Fibroblast of skin of left quadriceps (primary cell): ENCODE measurements at regions not wholly inside any gene's neighbourhood (a gene's known extent, or its start where the extent isn't known, plus 50 kb on each side); places are given as distances from the start of the nearest gene placed in this dataset.
A peak's percentile ranks its signal among the peaks of the same experiment; 100 is the strongest.

Source experiments
- DNase-seq, 2 experiments: peaks; one replicate each; pipeline ENCODE4 v3.0.0-alpha.2; 2013; ENCODE audit warnings: low read depth in 2 of 2

DNA sequence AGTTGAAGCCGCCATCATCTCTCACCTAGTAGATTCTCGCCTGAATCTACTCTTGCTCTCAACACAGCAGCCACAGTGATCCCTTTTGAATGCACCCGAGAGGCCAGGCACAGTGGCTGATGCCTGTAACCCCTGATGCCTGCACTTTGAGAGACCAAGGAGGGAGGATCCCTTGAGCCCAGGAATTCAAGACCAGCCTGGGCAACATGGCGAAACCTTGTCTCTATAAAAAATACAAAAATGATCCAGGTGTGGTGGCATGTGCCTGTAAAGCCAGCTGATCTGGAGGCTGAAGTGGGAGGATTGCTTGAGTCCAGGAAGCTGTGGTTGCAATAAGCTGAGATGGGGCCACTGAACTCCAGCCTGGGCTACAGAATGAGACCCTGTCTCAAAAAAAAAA lies 60.3 kb upstream of the EML4 start:
- DNase-seq, result no peak

DNA sequence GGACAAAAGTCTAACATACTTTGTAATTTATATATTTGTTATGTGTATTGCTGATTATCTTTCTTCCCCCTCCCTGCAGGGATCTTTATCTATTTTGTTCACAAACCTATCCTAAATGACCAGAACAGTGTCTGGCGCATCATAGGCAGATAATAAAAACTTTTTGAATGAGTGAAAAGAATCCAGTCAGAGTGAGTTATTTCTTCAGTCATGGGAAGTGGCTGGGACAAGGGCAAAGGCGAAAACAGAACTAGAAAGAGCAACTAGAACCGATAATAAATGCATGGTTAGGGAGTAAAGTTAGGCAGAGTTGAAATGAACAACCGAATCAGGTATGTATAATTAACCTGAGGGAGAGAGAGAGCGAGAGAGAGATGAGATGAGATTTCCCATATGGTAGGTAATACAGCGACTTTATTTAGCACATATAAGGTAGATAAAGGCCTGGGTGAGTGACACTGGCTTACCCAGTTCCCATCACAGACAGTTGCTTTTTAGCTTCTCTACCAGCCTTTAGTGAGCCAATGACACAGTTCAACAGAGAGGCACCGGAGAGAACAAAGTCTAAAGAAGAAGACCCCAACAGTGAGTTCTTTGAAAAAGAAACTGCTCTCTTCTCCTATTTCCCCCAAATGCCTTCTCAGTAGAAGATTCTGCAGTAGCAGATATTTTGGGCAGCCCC lies 59.1 kb upstream of the EML4 start:
- DNase-seq, result no peak

DNA sequence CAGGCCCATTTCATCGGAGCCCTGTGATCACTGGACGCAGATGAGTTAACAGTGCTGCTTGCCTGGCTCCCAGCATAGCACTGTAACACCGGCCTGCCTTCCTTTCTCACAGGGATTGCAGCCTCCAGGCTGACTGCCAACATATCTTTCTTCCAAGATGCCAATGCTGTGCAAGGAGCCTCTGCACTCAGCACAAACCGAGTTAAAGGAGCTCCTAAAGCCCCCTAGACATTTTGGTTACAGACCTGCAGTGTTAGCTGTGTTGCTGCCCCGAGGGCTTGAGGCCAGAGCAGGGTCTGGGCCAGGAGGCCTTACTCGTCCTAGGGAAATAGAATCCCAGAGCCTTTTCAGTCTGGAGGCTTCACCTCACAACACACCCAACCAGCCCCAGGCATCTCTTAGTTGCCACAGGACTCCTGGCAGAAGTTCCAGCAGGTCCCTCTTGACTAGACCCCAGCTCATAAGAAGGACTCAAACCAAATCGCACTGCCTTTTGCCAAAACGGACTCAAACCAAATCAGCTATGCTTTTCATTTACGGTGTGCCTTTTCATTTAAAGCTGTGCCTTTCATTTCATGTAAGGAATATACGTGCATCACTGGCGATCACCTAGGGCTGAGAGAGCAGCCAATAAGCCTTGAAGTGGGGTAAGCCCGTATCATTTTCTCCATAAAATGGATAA lies 58.4 kb upstream of the EML4 start:
- no peak for DNase-seq

DNA sequence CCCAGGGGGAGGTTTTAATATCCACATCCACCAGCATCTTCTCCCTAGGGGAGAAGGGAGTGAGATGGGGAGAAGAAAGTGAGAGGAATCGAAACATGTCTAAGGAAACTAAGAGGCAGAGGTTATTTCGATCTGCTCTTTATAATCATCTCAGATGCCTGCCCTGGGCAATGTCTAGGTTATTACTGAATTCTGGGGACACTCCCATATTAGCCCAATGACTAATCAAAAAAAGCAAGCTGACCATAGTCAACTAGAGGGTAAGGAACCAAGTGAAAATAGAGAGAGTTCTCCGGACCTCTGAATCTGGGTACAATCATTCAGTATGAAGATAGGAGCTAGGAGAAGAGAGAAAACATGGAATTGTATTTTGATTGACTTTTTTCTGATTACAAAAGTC lies 56.7 kb upstream of the EML4 start:
- DNase-seq, result no peak

DNA sequence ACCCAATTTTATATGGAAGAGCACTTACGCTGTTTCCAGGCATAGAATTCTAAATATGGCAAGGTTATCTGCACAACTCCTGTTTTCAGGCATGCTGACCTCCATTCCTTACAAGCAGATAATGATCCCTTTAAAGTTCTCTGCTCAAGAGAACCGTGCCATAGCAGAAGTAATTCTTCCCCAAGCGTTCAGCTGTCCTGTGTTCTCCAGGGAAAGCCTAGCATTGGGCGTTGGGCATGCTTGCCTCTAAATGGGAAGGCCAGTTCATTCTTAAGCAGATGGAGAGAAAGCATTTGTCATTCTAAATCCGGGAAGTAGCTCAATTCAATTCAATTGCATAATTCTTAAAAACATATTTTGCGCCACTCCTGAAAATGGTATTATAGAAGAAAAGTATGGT lies 55.7 kb upstream of the EML4 start:
- DNase-seq, result no peak

DNA sequence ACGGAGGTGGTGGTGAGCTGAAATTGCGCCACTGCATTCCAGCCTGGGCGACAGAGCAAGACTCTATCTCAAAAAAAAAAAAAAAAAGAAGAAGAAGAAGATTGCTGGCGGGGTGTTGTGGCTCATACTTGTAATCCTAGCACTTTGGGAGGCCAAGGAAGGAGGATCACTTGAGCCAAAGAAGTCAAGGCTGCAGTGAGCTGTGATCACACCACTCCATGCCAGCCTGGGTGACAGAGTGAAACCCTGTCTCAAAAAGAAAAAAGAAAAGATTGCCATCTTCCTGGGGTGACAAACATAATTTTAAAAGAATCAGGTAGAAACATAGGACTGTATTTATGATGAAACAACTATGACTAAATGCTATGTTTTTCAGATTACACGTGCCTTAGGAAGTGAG lies 55.1 kb upstream of the EML4 start:
- DNase-seq, result no peak

DNA sequence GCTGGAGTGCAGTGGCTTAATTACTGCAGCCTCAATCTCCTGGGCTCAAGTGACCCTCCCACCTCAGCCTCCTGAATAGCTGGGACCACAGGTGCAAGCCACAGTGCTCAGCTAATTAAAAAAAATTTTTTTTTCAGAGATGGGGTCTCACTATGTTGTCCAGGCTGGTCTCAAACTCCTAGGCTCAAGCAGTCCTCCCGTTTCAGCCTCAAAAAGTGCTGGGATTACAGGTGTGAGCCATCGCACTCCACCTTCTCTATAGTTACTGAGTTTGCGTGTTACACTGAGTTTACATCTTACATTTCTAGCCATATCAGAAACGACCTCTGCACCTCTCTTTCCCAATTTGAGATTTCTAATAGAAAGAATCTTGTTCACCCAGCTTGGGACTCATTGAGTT lies 53.6 kb upstream of the EML4 start:
- no peak for DNase-seq

DNA sequence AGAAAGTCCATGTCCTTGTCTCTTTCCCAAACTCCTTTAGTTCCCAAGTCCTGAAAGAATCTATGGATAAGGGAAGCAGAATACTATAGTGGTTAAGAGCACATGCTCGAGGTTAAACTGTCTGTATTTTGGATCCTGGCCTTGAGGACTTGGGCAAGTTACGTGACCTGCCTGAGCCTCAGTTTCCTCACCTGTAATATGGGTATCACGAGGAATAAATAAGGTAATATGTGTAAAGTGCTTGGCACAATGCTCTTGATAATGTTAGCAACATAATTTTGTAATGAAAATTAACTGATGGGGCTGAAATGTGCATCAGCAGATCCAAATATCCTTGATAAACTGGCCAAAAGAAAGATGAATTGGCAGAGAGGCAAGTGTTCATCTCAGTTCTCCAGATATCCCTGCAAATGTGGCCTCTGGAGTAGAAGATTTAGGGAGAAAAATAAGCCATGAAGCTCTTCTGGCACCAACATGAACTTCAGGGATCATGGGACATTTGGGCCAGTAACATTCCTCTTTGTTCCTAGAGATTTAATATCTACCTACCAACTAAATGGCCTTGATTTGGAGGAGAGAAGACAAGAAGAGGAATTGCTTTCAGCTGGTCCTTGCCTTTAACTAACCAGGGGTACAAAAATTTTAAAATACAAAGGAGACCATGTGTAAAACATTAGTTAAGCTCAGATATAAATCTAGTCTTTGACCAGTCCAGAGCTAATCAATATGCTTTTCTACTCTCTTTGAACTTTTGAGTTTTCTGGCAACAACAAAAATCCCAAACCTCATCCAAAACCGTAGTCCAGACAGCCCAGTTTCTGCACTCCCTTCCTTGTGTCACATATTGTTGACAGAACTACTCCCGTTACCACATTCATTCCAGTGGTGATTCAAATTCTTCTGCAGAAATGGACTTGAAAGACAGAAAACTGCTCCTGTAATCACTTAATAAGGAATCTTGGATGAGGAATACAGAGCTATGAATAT lies 52.7 kb upstream of the EML4 start:
- peak; percentile 77 for DNase-seq

DNA sequence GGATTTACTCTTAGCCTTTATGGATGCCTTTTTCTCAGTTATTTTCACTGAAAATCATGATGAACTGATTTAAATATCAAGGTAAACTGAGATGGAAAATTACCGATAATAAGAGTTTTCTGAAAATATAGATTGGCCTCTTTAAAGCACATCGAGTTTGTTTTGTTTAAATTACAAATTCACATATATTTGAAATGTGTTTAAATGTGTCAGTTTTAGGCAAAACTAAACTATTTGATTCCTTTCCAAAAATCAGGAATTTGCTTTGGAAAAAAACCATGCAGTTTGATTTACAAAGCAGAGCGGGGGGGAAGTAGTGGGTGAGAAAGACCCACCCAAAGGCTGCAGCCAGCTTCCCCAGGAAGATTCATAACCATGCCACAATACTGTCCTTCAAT lies 52.0 kb upstream of the EML4 start:
- DNase-seq, result no peak

DNA sequence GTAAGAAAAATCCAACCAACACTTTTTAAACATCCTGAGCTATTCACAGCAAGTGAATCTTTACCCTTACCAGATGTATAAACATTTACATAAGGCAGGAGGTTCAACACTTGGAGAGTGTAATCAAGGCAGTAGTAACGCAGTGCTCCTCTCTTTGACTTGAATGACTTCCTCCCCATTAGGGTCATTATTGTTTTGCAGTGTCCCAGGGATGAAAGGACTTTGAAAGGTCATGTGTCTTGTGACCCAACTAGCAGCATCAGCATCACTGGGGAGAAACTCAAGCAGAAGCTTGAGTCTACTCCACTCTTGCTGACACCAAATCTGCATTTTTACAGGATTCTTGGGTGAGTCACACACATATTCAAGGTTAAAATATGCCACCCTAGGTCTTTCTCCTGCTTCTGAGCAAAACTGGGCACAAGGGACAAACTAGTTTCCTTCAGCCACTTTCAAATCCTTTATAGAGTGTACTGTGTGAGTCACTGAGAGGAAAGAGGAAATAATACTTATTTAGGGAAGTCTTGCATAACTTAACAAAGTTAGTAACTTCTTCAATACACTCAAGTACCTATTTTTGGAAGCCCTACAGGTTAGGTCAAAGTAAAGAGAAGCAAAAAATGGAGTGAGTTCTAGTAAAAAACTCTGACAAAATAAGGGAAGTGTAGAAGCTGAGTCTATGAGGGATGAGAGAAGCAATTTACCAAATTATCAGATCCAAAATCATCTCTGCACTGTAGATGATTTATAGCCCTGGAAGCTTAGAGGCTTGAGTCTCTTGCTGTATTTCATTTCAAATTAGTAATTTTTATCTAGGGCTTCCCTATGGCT lies 51.0 kb upstream of the EML4 start:
- no peak for DNase-seq

DNA sequence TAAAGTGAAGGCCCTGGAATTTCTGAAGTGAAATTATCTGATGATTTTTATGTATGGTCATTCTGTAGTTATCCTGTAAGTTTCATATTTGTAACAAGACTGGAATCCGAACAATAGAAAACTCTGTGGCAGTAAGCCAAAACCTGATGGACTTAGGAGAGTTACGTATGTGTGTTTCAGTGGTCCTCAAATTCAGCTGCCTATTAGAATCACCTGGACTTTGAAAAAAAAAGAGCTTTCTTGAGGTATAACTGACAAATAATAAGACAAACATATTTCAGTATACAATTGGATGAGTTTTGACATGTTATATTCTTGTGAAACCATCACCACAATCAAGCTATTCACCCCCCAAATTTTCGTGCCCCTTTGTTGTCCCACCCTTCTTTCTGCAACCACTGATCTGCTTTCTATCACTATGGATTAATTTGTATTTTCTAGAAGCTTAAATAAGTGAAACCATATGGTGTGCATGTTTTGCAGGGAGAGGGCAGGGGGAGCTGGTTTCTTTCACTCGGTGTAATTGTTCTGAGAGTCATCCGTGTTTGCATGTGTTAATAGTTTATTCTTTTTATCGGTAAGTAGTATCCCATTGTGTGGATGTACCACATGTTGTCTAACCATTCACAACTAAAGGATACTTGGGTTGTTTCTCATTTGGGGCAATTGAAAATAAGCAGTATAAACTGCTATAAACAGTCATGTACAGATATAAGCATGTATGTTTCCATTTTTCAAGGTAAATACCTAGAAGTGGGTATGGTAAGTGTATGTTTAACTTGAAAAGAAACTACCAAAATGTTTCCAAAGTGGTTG lies 50.2 kb upstream of the EML4 start:
- DNase-seq, result no peak
